Lower lobe of right lung (tissue), 2 donors: ENCODE measurements at regions not wholly inside any gene's neighbourhood (a gene's known extent, or its start where the extent isn't known, plus 50 kb on each side); places are given as distances from the start of the nearest gene placed in this dataset.

Source experiments
- ATAC-seq, 2 donors: fragments of 200-7000 bp; cut with Tn5 transposase; one replicate each; pipeline ENCODE4 v1.9.1; 2020 to 2022; ENCODE audit warnings: mild to moderate bottlenecking in 2 of 2, moderate library complexity in 2 of 2
- DNase-seq: peaks from one replicate; pipeline ENCODE4 v3.0.0-alpha.2; 2020
- H3K27ac ChIP-seq: fragments of 200-600 bp; one replicate; pipeline ENCODE4 v1.8.0; 2022
- H3K27me3 ChIP-seq: fragments of 200-600 bp; one replicate; pipeline ENCODE4 v1.8.0; 2022; ENCODE audit warnings: low read depth
- H3K36me3 ChIP-seq: fragments of 200-600 bp; one replicate; pipeline ENCODE4 v1.8.0; 2022; ENCODE audit warnings: mild to moderate bottlenecking
- H3K4me1 ChIP-seq: fragments of 200-600 bp; one replicate; pipeline ENCODE4 v1.8.0; 2022
- H3K4me3 ChIP-seq: fragments of 200-600 bp; one replicate; pipeline ENCODE4 v1.8.0; 2022; ENCODE audit warnings: mild to moderate bottlenecking
- H3K9me3 ChIP-seq: fragments of 200-600 bp; one replicate; pipeline ENCODE4 v1.8.0; 2022
- CTCF ChIP-seq: fragments of 200-600 bp; IDR thresholded peaks from one replicate; pipeline ENCODE4 v1.8.0; 2022; ENCODE audit warnings: antibody characterized with exemption, mild to moderate bottlenecking
- intact Hi-C: fragments of 100-400 bp; cut with DNase I; formaldehyde crosslinking; loops from one replicate; pipeline ENCODE4 v1.11.0; 2022
- donor health status: DM: no; HTN: yes; CAD: no; lungs with severe emphysema.

DNA sequence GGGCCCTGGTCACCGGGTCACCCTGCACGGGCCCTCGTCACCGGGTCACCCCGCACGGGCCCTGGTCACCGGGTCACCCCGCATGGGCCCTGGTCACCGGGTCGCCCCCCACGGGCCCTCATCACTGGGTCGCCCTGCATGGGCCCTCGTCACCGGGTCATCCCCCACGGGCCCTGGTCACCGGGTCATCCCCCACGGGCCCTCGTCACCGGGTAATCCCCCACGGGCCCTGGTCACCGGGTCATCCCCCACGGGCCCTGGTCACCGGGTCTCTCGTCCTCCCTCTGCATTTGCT, 77.6 kb downstream of the RIPK4 start:
- TF ChIP-seq CTCF, result no peak
- Histone ChIP-seq H3K36me3 (no peaks in the 10 kb centered on the region), H3K27me3 (no peaks in the 10 kb centered on the region), H3K4me3 (no peak overlapping the region), H3K27ac (no peak overlapping the region), H3K9me3 (no peaks in the 10 kb centered on the region), H3K4me1 (peaks cover 7% of the 10 kb centered on the region)
- intact Hi-C loops, result no loop called here
- no peak for ATAC-seq
- no peak for DNase-seq

DNA sequence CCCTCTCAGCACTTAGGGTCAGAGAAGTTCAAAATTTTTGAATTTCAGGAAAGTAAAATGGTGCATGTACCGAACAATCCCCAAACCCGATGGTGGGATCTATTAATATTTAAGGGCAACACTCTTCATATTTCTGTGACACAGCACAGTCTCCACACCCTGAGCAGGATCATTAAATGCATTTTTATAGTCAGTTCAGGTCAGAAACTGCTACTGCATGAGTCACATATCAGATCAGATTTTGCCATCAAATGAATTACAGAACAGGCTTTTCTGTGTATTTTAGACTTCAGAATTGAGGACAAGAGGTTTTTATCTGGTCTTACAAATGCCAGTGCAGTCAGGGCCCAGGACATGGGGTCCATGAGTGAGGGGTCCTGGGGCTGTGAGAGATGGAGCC, 79.2 kb downstream of the RIPK4 start:
- no peak overlapping the region for H3K27ac ChIP-seq
- intact Hi-C loops, result no loop called here
- no peak for TF ChIP-seq CTCF
- no peaks in the 10 kb centered on the region for H3K9me3 ChIP-seq
- peaks cover 7% of the 10 kb centered on the region for H3K4me1 ChIP-seq
- H3K4me3 ChIP-seq, result no peak overlapping the region
- no peaks in the 10 kb centered on the region for H3K27me3 ChIP-seq
- H3K36me3 ChIP-seq, result no peaks in the 10 kb centered on the region
- ATAC-seq (no peak), DNase-seq (no peak)

DNA sequence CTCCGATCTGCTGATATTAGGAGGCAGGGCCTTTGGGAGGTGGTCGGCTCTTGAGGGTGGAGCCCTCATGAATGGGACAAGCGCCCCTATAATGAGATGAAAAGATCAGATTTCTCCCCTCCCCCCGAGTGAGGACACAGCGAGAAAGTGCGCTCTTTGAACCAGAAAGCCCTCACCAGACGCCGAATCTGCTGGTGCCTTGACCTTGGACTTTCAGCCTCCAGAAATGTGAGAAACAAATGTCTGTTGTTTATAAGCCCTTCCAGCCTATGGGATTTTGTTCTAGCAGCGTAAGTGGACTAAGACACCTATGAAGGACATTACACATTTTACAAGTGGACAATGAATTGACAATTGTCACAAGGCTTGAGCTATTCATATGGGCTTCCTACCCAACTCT, 80.2 kb downstream of the RIPK4 start:
- ATAC-seq, result no peak
- no peaks in the 10 kb centered on the region for H3K9me3 ChIP-seq
- no peaks in the 10 kb centered on the region for H3K27me3 ChIP-seq
- H3K4me1 ChIP-seq, result peaks cover 7% of the 10 kb centered on the region
- H3K4me3 ChIP-seq, result no peak overlapping the region
- intact Hi-C loops, result no loop called here
- TF ChIP-seq CTCF, result no peak
- H3K36me3 ChIP-seq, result no peaks in the 10 kb centered on the region
- no peak for DNase-seq
- no peak overlapping the region for H3K27ac ChIP-seq

- no peaks in the 10 kb centered on the region for H3K36me3 ChIP-seq
- TF ChIP-seq CTCF, result no peak
- no peak overlapping the region for H3K4me3 ChIP-seq
- H3K4me1 ChIP-seq, result peaks cover 7% of the 10 kb centered on the region
- intact Hi-C loops, result no loop called here
- no peak overlapping the region for H3K27ac ChIP-seq
- DNase-seq (no peak), ATAC-seq (no peak)
- H3K27me3 ChIP-seq, result no peaks in the 10 kb centered on the region
- H3K9me3 ChIP-seq, result no peaks in the 10 kb centered on the region
Observed at GRCh38 chr21:41685511-41686149, 81.2 kb downstream of the RIPK4 start.

GRCh38 chr21:41684381-41685245, 82.2 kb downstream of the RIPK4 start:
- peak overlapping the region; percentile 63 for H3K27ac ChIP-seq
- H3K9me3 ChIP-seq, result no peaks in the 10 kb centered on the region
- peak; percentile 64 to 80 for ATAC-seq
- intact Hi-C loops, result no loop called here
- TF ChIP-seq CTCF, result no peak
- peaks cover 12% of the 10 kb centered on the region for H3K4me1 ChIP-seq
- no peaks in the 10 kb centered on the region for H3K36me3 ChIP-seq
- no peak overlapping the region for H3K4me3 ChIP-seq
- no peak for DNase-seq
- H3K27me3 ChIP-seq, result no peaks in the 10 kb centered on the region
